GM21360 (cell line): ENCODE measurements at regions not wholly inside any gene's neighbourhood (a gene's known extent, or its start where the extent isn't known, plus 50 kb on each side); places are given as distances from the start of the nearest gene placed in this dataset.

ENCODE experiments used
- ATAC-seq: cut with Tn5 transposase; IDR thresholded peaks from one replicate; pipeline ENCODE4 v1.9.1; 2021; ENCODE audit warnings: mild to moderate bottlenecking, moderate library complexity; ENCODE audit not compliant: unreplicated experiment

GRCh38 chr2:223545830-223546229 is 56.3 kb downstream of the SCG2 start:
- ATAC-seq, result no peak
